ENCODE measurements at regions not wholly inside any gene's neighbourhood (a gene's known extent, or its start where the extent isn't known, plus 50 kb on each side); places are given as distances from the start of the nearest gene placed in this dataset.

GRCh38 chr2:107635883-107636282 is 190.8 kb upstream of the RGPD4 start:
- no peaks in the 10 kb centered on the region for H3K27me3 ChIP-seq
- H3K4me1 ChIP-seq = no peaks in the 10 kb centered on the region
- no peak overlapping the region for H3K4me3 ChIP-seq
- intact Hi-C loops (cut with DNase I; ENCODE audit: low total_unique reads) = no loop called here
- H3K9me3 ChIP-seq = peaks cover 0 to 17% (median 8%) of the 10 kb centered on the region in 4 donors
- H3K27ac ChIP-seq = no peak overlapping the region
- no peak for TF ChIP-seq CTCF (IDR thresholded peaks at IDR 0.05)
- no peak for TF ChIP-seq POLR2AphosphoS5 (IDR thresholded peaks at IDR 0.05)
- no peak for TF ChIP-seq POLR2A (IDR thresholded peaks at IDR 0.05)
- TF ChIP-seq EP300 (IDR thresholded peaks at IDR 0.05) = no peak
- no peaks in the 10 kb centered on the region for H3K36me3 ChIP-seq
- no peak for DNase-seq
- WGBS, 5 donors = 63 to 87% (median 71%) methylated on average over 3 of the region's 3 CpGs

GRCh38 chr2:107645586-107645985 is 181.1 kb upstream of the RGPD4 start:
- intact Hi-C loops (cut with DNase I; ENCODE audit: low total_unique reads) = no loop called here
- Histone ChIP-seq H3K9me3 (peaks cover 8 to 56% (median 29%) of the 10 kb centered on the region in 4 donors), H3K4me1 (no peaks in the 10 kb centered on the region), H3K27me3 (no peaks in the 10 kb centered on the region), H3K36me3 (no peaks in the 10 kb centered on the region), H3K27ac (no peak overlapping the region), H3K4me3 (no peak overlapping the region)
- no peak for DNase-seq
- no peak for TF ChIP-seq EP300 (IDR thresholded peaks at IDR 0.05)
- no peak for TF ChIP-seq CTCF (IDR thresholded peaks at IDR 0.05)
- TF ChIP-seq POLR2A (IDR thresholded peaks at IDR 0.05) = no peak
- no peak for TF ChIP-seq POLR2AphosphoS5 (IDR thresholded peaks at IDR 0.05)

GRCh38 chr2:107648781-107649404 is 177.8 kb upstream of the RGPD4 start:
- no peaks in the 10 kb centered on the region for H3K36me3 ChIP-seq
- no peaks in the 10 kb centered on the region for H3K27me3 ChIP-seq
- H3K4me1 ChIP-seq = no peaks in the 10 kb centered on the region
- intact Hi-C loops (cut with DNase I; ENCODE audit: low total_unique reads) = no loop called here
- H3K9me3 ChIP-seq = peaks cover 7 to 37% (median 22%) of the 10 kb centered on the region in 4 donors
- no peak for TF ChIP-seq POLR2AphosphoS5 (IDR thresholded peaks at IDR 0.05)
- TF ChIP-seq EP300 (IDR thresholded peaks at IDR 0.05) = no peak
- TF ChIP-seq POLR2A (IDR thresholded peaks at IDR 0.05) = no peak
- H3K4me3 ChIP-seq = no peak overlapping the region
- DNase-seq = no peak
- H3K27ac ChIP-seq = no peak overlapping the region
- 82 to 90% (median 86%) methylated on average over 7 to 11 of the region's 11 CpGs for WGBS, 5 donors

- no peak for TF ChIP-seq POLR2AphosphoS5 (IDR thresholded peaks at IDR 0.05)
- no peak for TF ChIP-seq CTCF (IDR thresholded peaks at IDR 0.05)
- TF ChIP-seq POLR2A (IDR thresholded peaks at IDR 0.05) = no peak
- no peak for TF ChIP-seq EP300 (IDR thresholded peaks at IDR 0.05)
- Histone ChIP-seq H3K27ac (no peak overlapping the region), H3K36me3 (no peaks in the 10 kb centered on the region), H3K4me1 (no peaks in the 10 kb centered on the region), H3K27me3 (no peaks in the 10 kb centered on the region), H3K9me3 (no peaks in the 10 kb centered on the region), H3K4me3 (no peak overlapping the region)
- WGBS, 5 donors = 68 to 86% (median 80%) methylated on average over 3 of the region's 3 CpGs
- intact Hi-C loops (cut with DNase I; ENCODE audit: low total_unique reads) = no loop called here
- no peak for DNase-seq
These were observed 169.6 kb upstream of the RGPD4 start for GRCh38 chr2:107657049-107657448.

- H3K27ac ChIP-seq = no peak overlapping the region
- no peak for DNase-seq
- WGBS, 5 donors = 68 to 81% (median 76%) methylated on average over 6 of the region's 6 CpGs
- no peaks in the 10 kb centered on the region for H3K27me3 ChIP-seq
- H3K4me1 ChIP-seq = no peaks in the 10 kb centered on the region
- TF ChIP-seq POLR2A (IDR thresholded peaks at IDR 0.05) (no peak), CTCF (IDR thresholded peaks at IDR 0.05) (no peak), EP300 (IDR thresholded peaks at IDR 0.05) (no peak), POLR2AphosphoS5 (IDR thresholded peaks at IDR 0.05) (no peak)
- intact Hi-C loops (cut with DNase I; ENCODE audit: low total_unique reads) = no loop called here
- H3K4me3 ChIP-seq = no peak overlapping the region
- H3K9me3 ChIP-seq = no peaks in the 10 kb centered on the region
- H3K36me3 ChIP-seq = no peaks in the 10 kb centered on the region
These were observed 163.1 kb upstream of the RGPD4 start for GRCh38 chr2:107663632-107664031.

Data from stomach (tissue), 8 donors.